Thoracic aorta (tissue), 2 donors: ENCODE measurements at regions not wholly inside any gene's neighbourhood (a gene's known extent, or its start where the extent isn't known, plus 50 kb on each side); places are given as distances from the start of the nearest gene placed in this dataset.
"Not testable (repeated sequence)": the region's sequence is repeated elsewhere in the genome, so short reads cannot be mapped to it uniquely, and the experiment has no call there.

Experiments used
- ATAC-seq: fragments of 150-250 bp; one replicate; pipeline ENCODE4 v1.8.0; 2017; ENCODE audit warnings: low read depth; ENCODE audit not compliant: insufficient number of reproducible peaks, low FRiP score
- DNase-seq: peaks from one replicate; pipeline ENCODE4 v3.0.0-alpha.2; 2020; ENCODE audit warnings: low spot score
- H3K27ac ChIP-seq, 2 donors: fragments of 200-600 bp; sonication (generic); 1 replicate in 1 of 2; 2 replicates in 1 of 2; pipeline ENCODE4 v1.5.1; 2016; ENCODE audit warnings: mild to moderate bottlenecking in 2 of 2, moderate library complexity in 2 of 2
- H3K27me3 ChIP-seq: fragments of 200-600 bp; sonication (generic); replicated peaks from 2 replicates; pipeline ENCODE4 v1.6.0; 2016; ENCODE audit warnings: mild to moderate bottlenecking; ENCODE audit not compliant: insufficient read depth
- H3K36me3 ChIP-seq: fragments of 200-600 bp; sonication (generic); one replicate; pipeline ENCODE4 v1.5.1; 2016
- H3K4me1 ChIP-seq, 2 donors: fragments of 200-600 bp; sonication (generic); 1 replicate in 1 of 2; 2 replicates in 1 of 2; pipeline versions ENCODE4 v1.5.1 to v1.6.0; 2016; ENCODE audit warnings: low read depth in 2 of 2, mild to moderate bottlenecking in 1 of 2; ENCODE audit not compliant: control insufficient read depth in 1 of 2
- H3K4me3 ChIP-seq: fragments of 200-600 bp; sonication (generic); 2 replicates; pipeline ENCODE4 v1.5.1; 2016; ENCODE audit warnings: mild to moderate bottlenecking
- H3K9me3 ChIP-seq: fragments of 200-600 bp; sonication (generic); 2 replicates; pipeline ENCODE4 v1.5.1; 2016
- TF ChIP-seq, protein P1 (sequence below): fragments of 200-600 bp; sonication (generic); IDR thresholded peaks from one replicate; pipeline ENCODE4 v1.5.1; 2019; ENCODE audit warnings: antibody characterized with exemption

DNA sequence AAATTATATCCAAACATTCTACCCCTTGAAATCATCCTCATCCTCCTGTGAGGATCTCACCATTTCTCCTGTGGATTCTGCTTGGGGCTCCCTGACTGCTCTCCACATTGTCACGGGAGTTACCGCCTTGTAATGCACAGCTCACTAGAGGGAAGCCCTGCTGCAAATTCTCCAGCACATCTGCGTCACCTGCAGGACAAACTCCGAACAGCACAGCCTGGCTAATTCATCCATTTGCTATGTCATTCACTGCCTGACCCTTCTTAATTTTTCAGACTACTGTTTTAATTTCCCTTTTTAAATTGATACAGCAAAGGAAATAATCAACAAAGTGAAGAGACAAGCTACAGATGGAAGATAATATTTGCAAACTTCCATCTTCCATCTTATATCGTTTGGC, 627.4 kb downstream of the FBXO15 start:
- Histone ChIP-seq H3K36me3 (no peaks in the 10 kb centered on the region), H3K27me3 (no peaks in the 10 kb centered on the region), H3K9me3 (no peaks in the 10 kb centered on the region), H3K4me3 (no peak overlapping the region), H3K4me1 (no peaks in the 10 kb centered on the region), H3K27ac (no peak overlapping the region)
- TF ChIP-seq, protein P1, sequence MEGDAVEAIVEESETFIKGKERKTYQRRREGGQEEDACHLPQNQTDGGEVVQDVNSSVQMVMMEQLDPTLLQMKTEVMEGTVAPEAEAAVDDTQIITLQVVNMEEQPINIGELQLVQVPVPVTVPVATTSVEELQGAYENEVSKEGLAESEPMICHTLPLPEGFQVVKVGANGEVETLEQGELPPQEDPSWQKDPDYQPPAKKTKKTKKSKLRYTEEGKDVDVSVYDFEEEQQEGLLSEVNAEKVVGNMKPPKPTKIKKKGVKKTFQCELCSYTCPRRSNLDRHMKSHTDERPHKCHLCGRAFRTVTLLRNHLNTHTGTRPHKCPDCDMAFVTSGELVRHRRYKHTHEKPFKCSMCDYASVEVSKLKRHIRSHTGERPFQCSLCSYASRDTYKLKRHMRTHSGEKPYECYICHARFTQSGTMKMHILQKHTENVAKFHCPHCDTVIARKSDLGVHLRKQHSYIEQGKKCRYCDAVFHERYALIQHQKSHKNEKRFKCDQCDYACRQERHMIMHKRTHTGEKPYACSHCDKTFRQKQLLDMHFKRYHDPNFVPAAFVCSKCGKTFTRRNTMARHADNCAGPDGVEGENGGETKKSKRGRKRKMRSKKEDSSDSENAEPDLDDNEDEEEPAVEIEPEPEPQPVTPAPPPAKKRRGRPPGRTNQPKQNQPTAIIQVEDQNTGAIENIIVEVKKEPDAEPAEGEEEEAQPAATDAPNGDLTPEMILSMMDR, result no peak
- ATAC-seq (no peak), DNase-seq (no peak)

DNA sequence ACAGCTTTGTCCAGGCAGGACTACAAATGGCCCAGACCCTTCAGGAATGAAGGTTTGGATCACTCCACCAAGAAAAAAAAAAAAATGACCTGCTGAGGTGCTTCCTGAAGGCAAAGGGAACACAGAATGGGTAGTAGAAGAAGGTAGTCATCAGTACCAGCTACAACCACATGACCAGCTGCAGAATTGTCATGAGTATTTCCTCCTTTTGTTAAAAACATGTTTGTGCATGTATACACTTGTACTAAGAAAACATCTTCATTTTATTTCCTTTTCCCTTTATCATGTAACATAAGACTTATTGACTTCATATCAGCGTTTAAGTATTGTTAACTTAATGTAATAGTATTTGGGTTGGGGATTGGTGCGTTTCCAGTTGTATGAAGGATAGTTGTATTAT, 631.6 kb downstream of the FBXO15 start:
- H3K4me3 ChIP-seq, DNase-seq, H3K27ac ChIP-seq, H3K36me3 ChIP-seq, H3K27me3 ChIP-seq, ATAC-seq, H3K4me1 ChIP-seq, H3K9me3 ChIP-seq: not testable (repeated sequence)

DNA sequence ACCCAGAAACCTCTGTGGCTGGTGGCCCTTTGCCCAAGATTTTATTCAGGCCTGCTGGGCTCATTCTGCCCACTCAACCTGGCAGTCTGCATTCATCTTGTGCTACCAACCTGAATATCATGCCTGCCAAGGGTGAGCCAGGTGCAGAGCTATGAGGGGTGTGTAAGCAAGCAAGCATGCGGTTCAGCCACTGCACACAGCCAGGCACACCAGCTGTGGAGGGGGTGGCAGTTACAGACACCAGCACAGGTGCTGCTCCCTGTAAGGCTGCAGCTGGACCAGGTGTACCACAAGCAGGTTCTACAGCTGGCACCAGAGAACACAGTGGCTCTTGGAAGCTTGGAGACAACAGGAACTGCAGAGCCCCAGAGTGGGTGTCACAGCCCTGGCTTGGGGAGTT, 633.2 kb downstream of the FBXO15 start:
- ATAC-seq, result no peak

DNA sequence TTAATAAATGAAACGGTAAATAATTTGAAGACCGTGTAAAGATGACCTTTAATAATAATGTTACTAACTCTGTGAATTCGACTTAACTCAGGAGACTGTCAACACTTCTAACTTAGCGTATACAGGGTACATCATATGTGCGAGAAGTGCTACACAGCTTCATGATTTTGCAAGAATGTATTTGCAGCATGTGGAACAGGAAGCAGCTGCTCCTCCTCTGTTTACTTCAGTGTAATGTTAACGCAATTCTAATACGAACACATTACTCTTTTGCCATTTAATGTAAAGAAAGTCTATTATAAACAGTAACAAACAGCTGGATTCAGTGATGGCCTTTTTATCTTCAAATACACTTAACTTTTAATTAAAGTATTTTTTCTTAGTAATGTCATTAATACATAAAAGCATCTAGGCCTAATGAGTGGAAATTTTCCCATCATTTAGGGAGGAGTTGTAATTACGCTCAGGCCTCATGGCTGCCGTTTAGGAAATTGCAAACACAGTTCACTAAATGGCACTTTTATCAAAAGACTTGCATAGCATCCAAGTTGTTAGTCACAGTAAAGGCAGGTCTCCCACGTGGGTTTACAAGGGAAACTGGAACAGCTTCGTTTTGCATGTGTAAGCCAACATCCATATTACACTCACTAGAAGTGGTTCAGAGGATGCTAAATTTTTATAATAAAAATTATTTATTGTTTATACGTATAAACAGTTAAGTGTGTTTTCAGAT, 635.7 kb downstream of the FBXO15 start:
- no peak overlapping the region for H3K4me3 ChIP-seq
- H3K27me3 ChIP-seq, result no peaks in the 10 kb centered on the region
- DNase-seq, result no peak
- H3K4me1 ChIP-seq, result no peaks in the 10 kb centered on the region
- H3K27ac ChIP-seq, result no peak overlapping the region
- no peak for ATAC-seq
- TF ChIP-seq, protein P1, result no peak
- H3K36me3 ChIP-seq, result no peaks in the 10 kb centered on the region
- no peaks in the 10 kb centered on the region for H3K9me3 ChIP-seq

More for the DNA sequence above, 633.2 kb downstream of the FBXO15 start:
- Histone ChIP-seq H3K36me3 (no peaks in the 10 kb centered on the region), H3K27ac (no peak overlapping the region), H3K4me3 (no peak overlapping the region), H3K27me3 (no peaks in the 10 kb centered on the region), H3K9me3 (no peaks in the 10 kb centered on the region), H3K4me1 (no peaks in the 10 kb centered on the region)
- TF ChIP-seq, protein P1, result no peak
- no peak for DNase-seq

DNA sequence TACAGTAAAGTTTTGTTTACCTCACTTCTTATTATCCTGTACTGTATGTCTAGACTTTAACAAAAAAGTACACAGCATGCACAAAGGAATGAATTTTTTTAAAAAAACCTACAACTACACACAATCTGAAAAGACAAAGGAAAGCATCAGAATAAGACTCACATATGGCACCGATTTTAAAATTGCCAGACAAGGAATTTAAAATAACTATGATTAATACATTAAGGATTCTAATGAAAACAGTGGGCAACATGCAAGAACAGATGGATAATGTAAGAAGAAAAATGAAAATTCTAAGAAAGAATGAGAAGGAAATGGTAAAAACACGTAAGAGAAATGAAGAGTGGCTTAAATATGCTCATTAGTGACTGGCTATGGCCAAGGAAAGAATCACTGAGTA, 638.2 kb downstream of the FBXO15 start:
- no peak for DNase-seq
- no peak for ATAC-seq
- Histone ChIP-seq H3K27ac (no peak overlapping the region), H3K9me3 (no peaks in the 10 kb centered on the region), H3K4me3 (no peak overlapping the region), H3K4me1 (no peaks in the 10 kb centered on the region), H3K27me3 (no peaks in the 10 kb centered on the region), H3K36me3 (no peaks in the 10 kb centered on the region)
- TF ChIP-seq, protein P1, result no peak

DNA sequence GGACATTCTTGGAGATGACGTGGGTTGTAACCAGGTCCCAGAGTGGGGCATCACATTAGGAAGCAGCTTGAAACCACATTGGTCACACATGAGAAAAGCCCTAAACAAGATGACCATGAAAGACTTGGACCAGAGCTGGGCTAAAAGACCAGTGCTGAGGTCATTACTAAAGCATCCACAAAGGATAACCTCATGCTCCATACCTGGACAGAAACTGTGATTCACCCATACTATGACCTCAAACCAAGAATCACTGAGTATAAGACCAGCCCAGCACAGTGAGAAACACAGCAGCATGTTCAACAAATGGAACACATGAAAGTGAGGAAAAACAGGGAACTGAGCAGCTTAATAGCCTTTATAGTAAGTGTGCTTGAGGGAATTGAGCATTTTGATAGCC, 635.5 kb upstream of the NETO1 start:
- no peaks in the 10 kb centered on the region for H3K36me3 ChIP-seq
- no peak overlapping the region for H3K4me3 ChIP-seq
- H3K4me1 ChIP-seq, result no peaks in the 10 kb centered on the region
- no peak for ATAC-seq
- TF ChIP-seq, protein P1, result no peak
- H3K27ac ChIP-seq, result no peak overlapping the region
- H3K27me3 ChIP-seq, result no peaks in the 10 kb centered on the region
- no peak for DNase-seq
- no peaks in the 10 kb centered on the region for H3K9me3 ChIP-seq
